CD14-positive monocyte (primary cell): ENCODE measurements at regions not wholly inside any gene's neighbourhood (a gene's known extent, or its start where the extent isn't known, plus 50 kb on each side); places are given as distances from the start of the nearest gene placed in this dataset.

Experiments
- DNase-seq, 3 donors: peaks; one replicate each; pipeline ENCODE4 v3.0.0-alpha.2; 2011 to 2022
- H2AFZ ChIP-seq: 2 replicates; pipeline ENCODE4 v1.6.0; 2012; ENCODE audit warnings: mild to moderate bottlenecking, low read depth, low read length, inconsistent platforms; ENCODE audit not compliant: insufficient read depth, poor library complexity, severe bottlenecking
- H3K27ac ChIP-seq, 2 donors: 1 replicate in 1 of 2; 2 replicates in 1 of 2; pipeline ENCODE4 v1.5.1; 2012 to 2013; ENCODE audit warnings: low read length in 2 of 2, control low read depth in 1 of 2, inconsistent platforms in 1 of 2, low read depth in 1 of 2, mild to moderate bottlenecking in 1 of 2
- H3K27me3 ChIP-seq, 2 donors: one replicate each; pipeline versions ENCODE4 v1.6.0 to v1.6.1; 2011 to 2013; ENCODE audit warnings: low read length in 2 of 2; ENCODE audit not compliant: control insufficient read depth in 2 of 2, insufficient read depth in 2 of 2
- H3K36me3 ChIP-seq, 2 donors: replicated peaks in 1 of 2; 1 replicate in 1 of 2; 2 replicates in 1 of 2; pipeline versions ENCODE4 v1.5.1 to v1.6.1; 2012 to 2013; ENCODE audit warnings: low read length in 2 of 2, control low read depth in 1 of 2, inconsistent platforms in 1 of 2, mild to moderate bottlenecking in 1 of 2; ENCODE audit not compliant: insufficient read depth in 2 of 2, control insufficient read depth in 1 of 2
- H3K4me1 ChIP-seq, 2 donors: 1 replicate in 1 of 2; 2 replicates in 1 of 2; pipeline versions ENCODE4 v1.5.1 to v1.6.1; 2012 to 2013; ENCODE audit warnings: low read length in 2 of 2, control low read depth in 1 of 2, inconsistent platforms in 1 of 2, mild to moderate bottlenecking in 1 of 2, moderate library complexity in 1 of 2; ENCODE audit not compliant: insufficient read depth in 2 of 2, control insufficient read depth in 1 of 2
- H3K4me2 ChIP-seq: replicated peaks from 2 replicates; pipeline ENCODE3; 2012; ENCODE audit warnings: low read length, moderate library complexity, mild to moderate bottlenecking; ENCODE audit not compliant: poor library complexity, severe bottlenecking; ENCODE audit errors: extremely low read depth
- H3K4me3 ChIP-seq, 3 experiments: fragments of 200-600 bp in 1 of 3; sonication (generic) in 1 of 3; replicated peaks in 1 of 3; 1 replicate in 2 of 3; 2 replicates in 1 of 3; pipeline ENCODE4 v1.5.1; 2011 to 2013; ENCODE audit warnings: low read length in 3 of 3, mild to moderate bottlenecking in 3 of 3, control low read depth in 2 of 3, low read depth in 2 of 3, inconsistent platforms in 1 of 3, moderate library complexity in 1 of 3
- H3K79me2 ChIP-seq: 2 replicates; pipeline ENCODE4 v1.6.0; 2012; ENCODE audit warnings: mild to moderate bottlenecking, control low read depth, inconsistent platforms, low read length, moderate library complexity; ENCODE audit not compliant: insufficient read depth
- H3K9ac ChIP-seq: 2 replicates; pipeline ENCODE4 v1.6.0; 2017; ENCODE audit warnings: low read length, mild to moderate bottlenecking; ENCODE audit not compliant: insufficient read depth, poor library complexity, severe bottlenecking
- H3K9me3 ChIP-seq, 2 donors: replicated peaks in 1 of 2; 1 replicate in 1 of 2; 2 replicates in 1 of 2; pipeline versions ENCODE4 v1.5.1 to v1.6.1; 2012 to 2013; ENCODE audit warnings: low read length in 2 of 2, control low read depth in 1 of 2; ENCODE audit not compliant: control insufficient read depth in 1 of 2, insufficient read depth in 1 of 2
- H4K20me1 ChIP-seq: 2 replicates; pipeline ENCODE4 v1.6.0; 2012; ENCODE audit warnings: mild to moderate bottlenecking, low read length, control low read depth, moderate library complexity; ENCODE audit not compliant: insufficient read depth
- H3K27ac Mint-ChIP-seq, 7 donors: one replicate each; pipeline ENCODE4 v1.8.0; 2020; ENCODE audit warnings: mild to moderate bottlenecking in 7 of 7, mixed read lengths in 7 of 7, moderate library complexity in 6 of 7, inconsistent platforms in 2 of 7
- H3K27me3 Mint-ChIP-seq, 3 donors: one replicate each; pipeline ENCODE4 v1.8.0; 2021 to 2022; ENCODE audit warnings: low read depth in 3 of 3, mild to moderate bottlenecking in 3 of 3, mixed read lengths in 3 of 3, moderate library complexity in 3 of 3, inconsistent platforms in 1 of 3
- H3K36me3 Mint-ChIP-seq, 2 donors: one replicate each; pipeline ENCODE4 v1.8.0; 2020; ENCODE audit warnings: mixed read lengths in 2 of 2, inconsistent platforms in 1 of 2, mild to moderate bottlenecking in 1 of 2
- H3K4me1 Mint-ChIP-seq: one replicate; pipeline ENCODE4 v1.8.0; 2020; ENCODE audit warnings: mild to moderate bottlenecking, mixed read lengths
- H3K4me3 Mint-ChIP-seq, 2 donors: one replicate each; pipeline ENCODE4 v1.8.0; 2020; ENCODE audit warnings: mild to moderate bottlenecking in 2 of 2, mixed read lengths in 2 of 2, moderate library complexity in 1 of 2
- H3K9me3 Mint-ChIP-seq, 7 donors: one replicate each; pipeline ENCODE4 v1.8.0; 2020 to 2022; ENCODE audit warnings: mixed read lengths in 7 of 7, mild to moderate bottlenecking in 6 of 7, moderate library complexity in 6 of 7, inconsistent platforms in 2 of 7
- CTCF ChIP-seq: fragments of 200-600 bp; IDR thresholded peaks from one replicate; pipeline ENCODE4 v1.8.0; 2022; ENCODE audit warnings: antibody characterized with exemption, mild to moderate bottlenecking
- WGBS: methylation state at CpG from one replicate; pipeline ENCODE4 v1.1.5; 2013; ENCODE audit warnings: missing lambda C conversion rate; ENCODE audit not compliant: insufficient coverage; 5-methylcytosine and 5-hydroxymethylcytosine counted together
- intact Hi-C, 2 donors: fragments of 100-400 bp; cut with micrococcal nuclease; formaldehyde crosslinking; loops; one replicate each; pipeline versions ENCODE4 v1.15.0 to v1.15.1; 2023

GRCh38 chr16:79931721-79932120, 331.2 kb upstream of the MAF start:
- Mint-ChIP-seq H3K4me3 (no peak overlapping the region), H3K27ac (no peak overlapping the region), H3K36me3 (no peaks in the 10 kb centered on the region), H3K27me3 (peaks cover 0 to 3% (median 0%) of the 10 kb centered on the region in 3 donors), H3K4me1 (no peaks in the 10 kb centered on the region), H3K9me3 (peaks cover 0 to 2% (median 0%) of the 10 kb centered on the region in 7 donors)
- Histone ChIP-seq H3K9me3 (no peaks in the 10 kb centered on the region), H3K9ac (no peak overlapping the region), H3K27ac (no peak overlapping the region), H2AFZ (no peak overlapping the region), H3K4me2 (no peak overlapping the region), H3K4me1 (no peaks in the 10 kb centered on the region), H3K4me3 (no peak overlapping the region), H3K36me3 (no peaks in the 10 kb centered on the region), H3K27me3 (no peaks in the 10 kb centered on the region), H4K20me1 (no peaks in the 10 kb centered on the region), H3K79me2 (no peaks in the 10 kb centered on the region)
- intact Hi-C loops: no loop called here
- no peak for DNase-seq
- WGBS: 100% methylated on average over 1 of the region's 1 CpG
- no peak for TF ChIP-seq CTCF

GRCh38 chr16:79929260-79929965, 328.9 kb upstream of the MAF start:
- Histone ChIP-seq H3K4me2 (no peak overlapping the region), H3K27me3 (no peaks in the 10 kb centered on the region), H3K79me2 (no peaks in the 10 kb centered on the region), H3K4me1 (no peaks in the 10 kb centered on the region), H3K36me3 (no peaks in the 10 kb centered on the region), H2AFZ (no peak overlapping the region), H4K20me1 (no peaks in the 10 kb centered on the region), H3K4me3 (no peak overlapping the region), H3K27ac (no peak overlapping the region), H3K9ac (no peak overlapping the region), H3K9me3 (no peaks in the 10 kb centered on the region)
- H3K4me1 Mint-ChIP-seq: no peaks in the 10 kb centered on the region
- H3K36me3 Mint-ChIP-seq: no peaks in the 10 kb centered on the region
- WGBS: no CpG with 5 or more reads among the region's 2 CpGs
- peaks cover 0 to 2% (median 0%) of the 10 kb centered on the region in 7 donors for H3K9me3 Mint-ChIP-seq
- no peak overlapping the region for H3K27ac Mint-ChIP-seq
- intact Hi-C loops: no loop called here
- H3K4me3 Mint-ChIP-seq: no peak overlapping the region
- H3K27me3 Mint-ChIP-seq: peaks cover 0 to 3% (median 0%) of the 10 kb centered on the region in 3 donors
- no peak for TF ChIP-seq CTCF
- DNase-seq: no peak
